ENCODE measurements at regions not wholly inside any gene's neighbourhood (a gene's known extent, or its start where the extent isn't known, plus 50 kb on each side); places are given as distances from the start of the nearest gene placed in this dataset.
"Not testable (repeated sequence)": the region's sequence is repeated elsewhere in the genome, so short reads cannot be mapped to it uniquely, and the experiment has no call there.

DNA sequence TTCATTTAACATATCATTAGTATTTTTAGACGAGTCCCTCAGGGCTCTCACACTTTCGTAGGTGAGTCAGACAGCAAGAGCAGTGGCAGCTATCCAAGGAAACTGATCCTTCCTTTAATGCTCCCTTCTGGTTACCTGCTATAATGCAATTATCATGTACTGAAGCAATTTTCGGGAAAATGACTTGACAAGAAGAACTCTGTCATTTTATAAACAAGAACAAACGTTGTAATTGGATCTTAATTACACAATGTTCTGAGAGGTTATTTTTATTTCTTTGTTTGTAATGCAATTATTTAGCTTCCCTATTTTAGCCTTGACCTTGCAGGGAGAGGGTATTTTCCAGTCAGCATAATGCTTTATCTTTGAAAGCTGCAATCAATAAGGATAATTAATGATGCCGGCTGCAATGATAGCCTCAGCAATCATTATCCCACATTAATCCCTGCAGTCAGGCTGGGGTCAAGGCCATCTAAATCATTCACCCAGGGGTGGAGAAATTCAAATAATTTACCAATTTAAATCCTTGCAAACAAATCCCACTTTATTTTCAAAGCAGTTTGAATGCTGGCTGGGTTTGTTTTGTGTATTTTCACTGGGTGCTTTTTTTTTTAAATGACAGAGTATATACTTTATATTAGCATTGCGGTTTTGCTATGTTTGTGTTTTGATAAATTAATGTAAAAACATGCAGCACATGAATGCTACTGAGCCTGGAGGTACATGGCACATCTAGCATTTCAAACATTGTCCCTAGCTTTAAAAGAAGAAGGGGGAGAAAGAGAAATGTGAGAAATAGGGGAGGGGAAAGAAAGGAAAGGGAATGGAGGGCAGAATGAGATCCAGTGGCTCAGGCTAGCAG, 249.9 kb downstream of the SHOX2 start:
- peak; percentile 90 for DNase-seq

DNA sequence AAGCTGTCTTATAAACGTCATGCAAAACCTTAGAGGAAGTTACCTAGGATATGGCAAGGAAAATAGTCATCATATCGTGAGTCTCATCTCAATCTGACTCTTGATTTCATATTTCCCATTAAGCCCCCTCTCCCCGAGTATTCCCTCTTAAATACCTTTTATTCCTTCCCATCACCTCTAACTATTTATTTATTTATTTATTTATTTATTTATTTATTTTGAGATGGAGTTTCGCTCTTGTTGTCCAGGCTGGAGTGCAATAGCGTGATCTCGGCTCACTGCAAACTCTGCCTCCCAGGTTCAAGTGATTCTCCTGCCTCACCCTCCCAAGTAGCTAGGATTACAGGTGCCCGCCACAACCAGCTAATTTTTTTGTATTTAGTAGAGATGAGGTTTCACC, 260.4 kb downstream of the SHOX2 start:
- not testable (repeated sequence) for DNase-seq

DNA sequence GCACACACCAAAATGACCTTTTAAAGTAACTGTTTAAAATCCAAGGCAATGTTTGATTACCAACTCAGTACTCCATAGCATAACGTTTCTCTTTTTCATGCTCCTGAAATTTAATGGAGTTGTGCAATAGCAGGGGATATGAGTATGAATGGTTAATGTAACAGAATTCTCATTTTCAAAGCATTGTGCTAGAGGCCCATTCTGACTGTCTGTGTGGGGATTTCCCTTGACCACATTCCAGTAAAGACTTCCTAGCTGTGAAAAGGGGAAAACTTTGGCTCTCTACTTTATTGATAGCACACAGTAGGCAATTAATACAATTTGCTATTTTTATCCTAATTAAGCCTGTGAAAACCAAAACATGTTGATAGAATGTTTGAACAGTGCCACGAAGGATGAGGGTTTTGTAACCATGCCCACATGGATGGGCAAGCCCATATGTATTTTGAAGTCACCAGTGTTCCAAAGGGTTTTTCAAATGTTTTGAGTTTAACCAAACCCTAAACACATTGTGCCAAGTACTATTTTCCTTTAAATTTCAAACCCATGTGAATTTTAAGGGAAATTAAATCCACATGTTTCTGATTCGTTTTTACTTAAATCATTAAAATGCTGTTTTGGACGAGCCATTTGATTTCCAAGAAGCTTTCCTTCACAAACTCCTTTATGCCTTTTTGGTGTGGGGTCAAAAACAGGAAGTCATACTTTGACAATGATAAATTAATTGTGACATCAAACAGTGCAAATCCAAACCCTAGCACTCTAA, 261.2 kb downstream of the SHOX2 start:
- no peak for DNase-seq

DNA sequence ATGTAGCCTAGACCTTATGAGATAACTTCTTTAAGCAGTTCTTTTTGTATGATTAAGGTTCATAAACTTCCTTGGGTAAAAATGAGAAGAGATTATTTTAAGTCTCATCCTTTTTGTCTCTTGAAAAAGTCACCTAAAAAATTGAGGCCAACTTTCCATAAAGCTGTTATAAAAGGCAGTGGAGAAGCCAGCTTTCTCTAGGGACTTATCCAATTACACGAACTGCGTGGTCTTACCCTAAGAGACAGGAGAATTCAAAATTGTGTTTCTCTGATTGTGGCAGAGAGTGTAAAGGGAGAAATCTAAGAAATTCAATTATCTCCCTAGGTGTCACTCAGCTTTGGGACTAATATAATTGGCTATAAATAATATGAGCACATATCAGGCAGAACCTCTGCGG, 262.0 kb downstream of the SHOX2 start:
- DNase-seq: no peak

- DNase-seq: no peak
Observed at GRCh38 chr3:157841029-157841428, 265.2 kb downstream of the SHOX2 start.

GRCh38 chr3:157840564-157840963, 265.7 kb downstream of the SHOX2 start:
- no peak for DNase-seq

DNA sequence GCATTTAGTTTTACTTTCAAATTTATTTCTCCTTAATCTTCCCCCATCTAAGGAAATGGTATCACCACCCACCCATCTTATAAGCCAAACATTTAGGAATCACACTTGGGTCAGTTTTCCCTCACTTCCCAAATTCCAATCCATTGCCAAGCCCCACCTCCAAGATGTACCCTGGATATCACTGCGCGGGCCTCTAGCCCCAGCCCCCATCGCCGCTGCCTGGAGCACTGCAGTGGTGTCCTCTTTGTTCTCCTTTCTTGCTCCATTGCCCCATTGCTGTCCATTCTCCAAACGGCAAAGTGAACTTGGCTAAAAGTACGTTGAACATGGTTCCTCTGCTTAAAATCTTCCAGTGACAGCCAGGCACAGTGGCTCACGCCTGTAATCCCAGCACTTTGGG, 267.8 kb downstream of the SHOX2 start:
- no peak for DNase-seq

GRCh38 chr3:157837336-157837735, 268.9 kb downstream of the SHOX2 start:
- no peak for DNase-seq

- no peak for DNase-seq
Observed at GRCh38 chr3:157836022-157836421, 270.2 kb downstream of the SHOX2 start.

DNA sequence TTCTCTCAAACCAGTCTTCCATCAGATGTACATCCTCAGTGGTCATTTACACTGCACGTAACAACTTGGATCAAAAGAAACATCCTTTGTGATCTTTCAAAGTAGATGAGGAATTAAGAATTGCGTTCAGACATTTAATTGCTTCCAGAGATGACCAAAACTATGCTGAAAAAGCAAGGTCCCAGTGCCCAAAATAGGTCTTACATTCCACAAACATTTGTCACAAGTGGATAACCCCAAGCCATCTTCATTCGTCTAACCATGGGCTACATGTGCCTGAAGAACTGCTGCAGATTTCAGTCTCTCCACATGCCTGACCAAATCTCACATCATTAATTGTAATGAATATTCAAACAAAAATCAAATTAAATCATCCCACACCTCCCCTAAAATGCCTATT, 273.6 kb downstream of the SHOX2 start:
- DNase-seq: no peak

GRCh38 chr3:157830556-157831236, 275.5 kb downstream of the SHOX2 start:
- no peak for DNase-seq

DNA sequence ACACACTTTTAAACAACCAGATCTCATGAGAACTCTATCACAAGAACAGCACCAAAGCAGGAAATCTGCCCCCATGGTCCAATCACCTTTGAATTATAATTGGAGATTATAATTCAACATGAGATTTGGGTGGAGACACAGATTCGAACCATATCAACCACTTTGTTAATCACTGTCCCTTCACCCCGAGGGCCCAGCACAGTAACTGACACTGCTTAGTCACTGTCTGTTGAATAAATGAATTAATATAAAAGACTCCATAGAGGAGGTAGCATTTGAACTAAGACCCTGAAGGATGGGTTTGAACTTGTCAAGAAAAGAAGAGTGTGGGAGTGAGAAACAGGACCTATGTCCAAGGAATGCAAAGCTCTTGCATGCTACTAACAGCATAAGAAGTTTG, 276.4 kb downstream of the SHOX2 start:
- no peak for DNase-seq

GRCh38 chr3:157824281-157824680, 281.9 kb downstream of the SHOX2 start:
- DNase-seq: no peak

GRCh38 chr3:157823050-157823449, 283.2 kb downstream of the SHOX2 start:
- no peak for DNase-seq

DNA sequence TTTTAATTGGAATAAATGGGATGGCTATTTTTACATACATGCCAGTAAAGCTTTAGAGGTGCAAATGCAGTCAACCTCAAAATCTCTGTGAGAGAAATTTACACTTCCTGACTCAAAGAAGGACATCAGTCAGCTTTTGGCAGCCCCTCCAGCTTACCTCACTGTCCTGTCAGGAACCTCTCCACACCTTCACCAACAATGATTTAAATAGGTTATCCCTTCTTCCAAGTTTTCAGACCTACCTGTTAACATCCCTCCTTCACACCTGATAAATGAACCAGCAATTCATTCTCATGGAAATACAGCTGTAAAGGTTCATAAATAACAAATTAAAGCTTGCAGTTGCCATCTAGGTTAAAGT, 286.1 kb downstream of the SHOX2 start:
- no peak for DNase-seq

- DNase-seq: no peak
Observed at GRCh38 chr3:157819270-157820156, 286.7 kb downstream of the SHOX2 start.

DNA sequence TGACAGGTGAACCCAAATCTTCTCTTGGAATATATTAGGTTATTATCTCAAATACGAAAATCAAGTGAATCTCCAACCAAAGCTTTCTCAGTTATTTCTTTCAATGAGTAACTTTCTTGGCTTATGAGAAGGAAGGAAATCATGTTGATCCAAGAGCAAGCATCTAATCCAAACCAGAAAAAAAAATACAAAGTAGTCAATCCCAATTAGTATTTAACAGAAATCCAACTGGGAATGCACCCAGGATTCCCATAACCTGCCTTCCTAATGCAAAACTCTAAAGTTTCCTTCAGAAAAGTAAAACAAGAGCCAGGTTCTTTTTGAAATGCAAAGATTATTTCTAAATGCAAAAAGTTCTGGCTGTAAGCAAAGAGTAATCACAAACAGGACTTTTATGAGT, 289.3 kb downstream of the SHOX2 start:
- DNase-seq: no peak

DNA sequence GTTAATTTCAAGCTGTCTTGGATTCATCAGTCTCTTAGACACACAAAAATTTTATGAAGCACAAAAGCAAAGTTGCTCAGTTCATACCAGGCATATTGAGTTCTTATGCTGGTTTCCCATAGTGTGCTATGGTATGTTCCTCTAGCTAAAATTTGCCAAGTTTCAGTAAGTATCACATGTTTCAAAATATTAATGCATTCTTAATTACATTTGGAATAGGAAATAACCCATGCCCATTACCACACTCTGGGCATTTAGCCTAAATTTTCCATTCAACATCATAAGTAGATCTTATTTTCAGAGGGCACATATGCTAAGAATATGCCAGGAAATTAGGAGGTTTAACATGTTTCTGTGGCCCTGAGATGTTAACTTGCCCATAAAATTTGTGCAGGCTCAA, 289.9 kb downstream of the SHOX2 start:
- DNase-seq: no peak

GRCh38 chr3:157815739-157816138, 290.5 kb downstream of the SHOX2 start:
- no peak for DNase-seq

DNA sequence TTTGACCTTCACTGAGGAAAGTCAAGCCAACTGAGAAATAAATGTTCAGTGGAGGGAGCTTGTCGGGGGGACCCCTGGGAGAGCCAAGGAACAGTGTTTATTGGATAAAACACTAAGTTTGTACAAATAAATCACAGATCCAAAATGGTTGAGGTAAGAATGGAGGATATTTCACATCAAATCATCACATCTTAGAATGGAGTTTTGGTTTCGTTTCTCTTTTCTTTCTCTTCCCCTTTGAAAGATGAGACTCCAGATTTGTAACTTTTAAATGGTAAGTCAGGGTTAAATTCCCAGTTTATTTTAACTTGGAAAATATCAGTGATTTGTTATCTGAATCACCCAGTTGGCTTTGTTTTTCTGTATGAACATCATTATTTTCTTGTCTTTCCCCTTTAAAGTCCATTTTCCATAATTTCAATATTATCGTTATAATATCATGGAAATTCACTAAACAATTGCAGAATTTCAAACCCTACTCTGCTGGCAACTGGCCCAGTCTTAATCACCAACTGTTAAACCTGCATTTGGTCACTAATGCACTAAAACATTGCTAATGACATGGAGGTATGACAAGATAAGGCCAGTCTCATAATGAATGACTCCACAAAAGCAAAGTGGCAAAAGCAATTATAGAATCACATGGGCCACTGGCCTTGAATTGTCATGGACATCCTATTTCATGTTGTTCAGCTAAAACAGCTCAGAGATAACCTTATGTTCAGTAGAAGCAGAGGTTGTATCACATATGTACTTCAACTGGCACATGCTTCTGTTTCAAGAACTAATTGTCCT, 295.1 kb downstream of the SHOX2 start:
- peak; percentile 39 for DNase-seq

- DNase-seq: no peak
Observed at GRCh38 chr3:157807280-157807679, 298.9 kb downstream of the SHOX2 start.

DNA sequence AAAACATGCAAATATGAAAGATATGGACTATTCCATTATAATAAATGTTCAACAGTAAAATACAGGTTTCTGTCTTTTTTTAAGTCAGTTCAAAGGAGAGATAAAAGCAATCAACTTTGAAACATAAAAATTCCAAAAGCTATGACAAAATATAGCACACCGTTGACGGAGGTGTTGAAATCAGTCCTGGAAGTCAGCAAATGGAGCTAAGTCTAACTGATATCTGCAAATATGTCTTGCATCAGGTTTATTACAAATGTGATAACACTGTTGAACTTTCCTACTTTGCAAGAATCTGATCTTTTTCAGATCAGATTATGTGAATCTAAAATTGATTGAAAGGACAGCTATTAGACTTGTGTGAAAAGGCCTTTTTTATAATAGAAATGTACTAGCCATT, 300.7 kb downstream of the SHOX2 start:
- no peak for DNase-seq

Measured in NCI-H1417 treated with DMSO at 0.1 percent for 48 hours (cell line).